WTC11 (cell line): ENCODE measurements at regions not wholly inside any gene's neighbourhood (a gene's known extent, or its start where the extent isn't known, plus 50 kb on each side); places are given as distances from the start of the nearest gene placed in this dataset.

ENCODE experiments used
- ATAC-seq: fragments of 200-7000 bp; cut with Tn5 transposase; 2 replicates; pipeline ENCODE4 v1.10.0; 2021; ENCODE audit warnings: mild to moderate bottlenecking, moderate library complexity
- CTCF ChIA-PET: fragments of 300-600 bp; sonication (Branson Sonifier 250); formaldehyde crosslinking; loops from one replicate; lab custom pipeline; 2021; ENCODE audit warnings: antibody characterized with exemption; lab: Charles Lee
- POLR2A ChIA-PET: fragments of 350-600 bp; sonication (Branson Sonifier 250); formaldehyde crosslinking; loops from one replicate; lab custom pipeline; 2021; ENCODE audit warnings: antibody characterized with exemption; lab: Charles Lee
- DNase-seq: peaks from one replicate; pipeline ENCODE4 v3.0.0; 2021; ENCODE audit warnings: low spot score
- H3K27ac Mint-ChIP-seq: 2 replicates; pipeline ENCODE4 v1.8.0; 2021; ENCODE audit warnings: mixed read lengths
- H3K27me3 Mint-ChIP-seq: 2 replicates; pipeline ENCODE4 v1.8.0; 2021; ENCODE audit warnings: low read depth, mild to moderate bottlenecking, moderate library complexity, mixed read lengths
- H3K36me3 Mint-ChIP-seq: 2 replicates; pipeline ENCODE4 v1.8.0; 2021; ENCODE audit warnings: mixed read lengths
- H3K4me1 Mint-ChIP-seq: 2 replicates; pipeline ENCODE4 v1.8.0; 2022; ENCODE audit warnings: mixed read lengths
- H3K4me3 Mint-ChIP-seq: 2 replicates; pipeline ENCODE4 v1.8.0; 2021; ENCODE audit warnings: mild to moderate bottlenecking, moderate library complexity, mixed read lengths
- H3K9me3 Mint-ChIP-seq: 2 replicates; pipeline ENCODE4 v1.8.0; 2021; ENCODE audit warnings: mixed read lengths
- CREB1 ChIP-seq: sonication (generic); formaldehyde crosslinking; IDR thresholded peaks from 2 replicates; pipeline ENCODE4 v1.8.0; 2023; ENCODE audit warnings: mild to moderate bottlenecking, missing genetic modification reagents
- CREM ChIP-seq: sonication (generic); formaldehyde crosslinking; IDR thresholded peaks from 2 replicates; pipeline ENCODE4 v1.8.1; 2022; ENCODE audit warnings: mild to moderate bottlenecking, missing genetic modification reagents, moderate library complexity
- GABPB1 ChIP-seq: sonication (generic); formaldehyde crosslinking; IDR thresholded peaks from 2 replicates; pipeline ENCODE4 v1.8.1; 2023; ENCODE audit warnings: mild to moderate bottlenecking, missing genetic modification reagents
- GTF2I ChIP-seq: fragments of 250-450 bp; sonication (Bioruptor Pico); conservative IDR thresholded peaks from 2 replicates; pipeline ENCODE4 v1.4.0; 2021; ENCODE audit warnings: mild to moderate bottlenecking
- IRF2 ChIP-seq: sonication (generic); formaldehyde crosslinking; IDR thresholded peaks from 2 replicates; pipeline ENCODE4 v1.8.0; 2022; ENCODE audit warnings: low read depth, missing genetic modification reagents, borderline replicate concordance
- JAZF1 ChIP-seq: fragments of 250-450 bp; sonication (Bioruptor Pico); IDR thresholded peaks from 2 replicates; pipeline ENCODE4 v1.9.0; 2021; ENCODE audit warnings: moderate library complexity, mild to moderate bottlenecking, inconsistent platforms
- PRRX2 ChIP-seq: fragments of 250-450 bp; sonication (Bioruptor Pico); IDR thresholded peaks from 2 replicates; pipeline ENCODE4 v1.8.0; 2021; ENCODE audit warnings: mild to moderate bottlenecking
- SMAD3 ChIP-seq: sonication (generic); formaldehyde crosslinking; IDR thresholded peaks from 2 replicates; pipeline ENCODE4 v1.8.0; 2022; ENCODE audit warnings: missing genetic modification reagents, mild to moderate bottlenecking, borderline replicate concordance
- ZNF317 ChIP-seq: sonication (generic); formaldehyde crosslinking; IDR thresholded peaks from 2 replicates; pipeline ENCODE4 v1.8.1; 2023; ENCODE audit warnings: low read depth, mild to moderate bottlenecking, moderate library complexity, missing genetic modification reagents, borderline replicate concordance
- ZNF423 ChIP-seq: fragments of 250-450 bp; sonication (Bioruptor Pico); IDR thresholded peaks from 2 replicates; pipeline ENCODE4 v2.1.2; 2022; ENCODE audit warnings: mild to moderate bottlenecking, moderate library complexity
- ZNF425 ChIP-seq: fragments of 250-450 bp; sonication (Bioruptor Pico); conservative IDR thresholded peaks from 2 replicates; pipeline ENCODE4 v1.9.0; 2021; ENCODE audit warnings: mild to moderate bottlenecking
- ZNF671 ChIP-seq: fragments of 250-450 bp; sonication (Bioruptor Pico); IDR thresholded peaks from 2 replicates; pipeline ENCODE4 v1.8.0; 2021; ENCODE audit warnings: mild to moderate bottlenecking
- TF ChIP-seq, protein P1 (sequence below): sonication (generic); formaldehyde crosslinking; conservative IDR thresholded peaks from 2 replicates; pipeline ENCODE4 v1.8.1; 2022; ENCODE audit warnings: mild to moderate bottlenecking, missing genetic modification reagents
- TF ChIP-seq, protein P2 (sequence below): sonication (generic); formaldehyde crosslinking; IDR thresholded peaks from 2 replicates; pipeline ENCODE4 v1.8.1; 2023; ENCODE audit warnings: mild to moderate bottlenecking, missing genetic modification reagents, borderline replicate concordance
- TF ChIP-seq, protein P3 (sequence below): sonication (generic); formaldehyde crosslinking; IDR thresholded peaks from 2 replicates; pipeline ENCODE4 v1.8.0; 2022; ENCODE audit warnings: missing genetic modification reagents
- TF ChIP-seq, protein P4 (sequence below): fragments of 250-450 bp; sonication (Bioruptor Pico); IDR thresholded peaks from 2 replicates; pipeline ENCODE4 v1.9.0; 2021; ENCODE audit warnings: moderate library complexity, mild to moderate bottlenecking, inconsistent platforms, borderline replicate concordance

- ChIA-PET POLR2A (no interaction called here), CTCF (no interaction called here)
- H3K4me1 Mint-ChIP-seq, result peaks cover 4% of the 10 kb centered on the region
- TF ChIP-seq, protein P1, sequence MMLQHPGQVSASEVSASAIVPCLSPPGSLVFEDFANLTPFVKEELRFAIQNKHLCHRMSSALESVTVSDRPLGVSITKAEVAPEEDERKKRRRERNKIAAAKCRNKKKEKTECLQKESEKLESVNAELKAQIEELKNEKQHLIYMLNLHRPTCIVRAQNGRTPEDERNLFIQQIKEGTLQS (CRISPR knock-in tag), result no peak
- TF ChIP-seq PRRX2 (CRISPR knock-in tag) (no peak), SMAD3 (no peak), ZNF425 (CRISPR knock-in tag) (no peak), CREM (CRISPR knock-in tag) (no peak), ZNF317 (CRISPR knock-in tag) (no peak)
- TF ChIP-seq, protein P2, sequence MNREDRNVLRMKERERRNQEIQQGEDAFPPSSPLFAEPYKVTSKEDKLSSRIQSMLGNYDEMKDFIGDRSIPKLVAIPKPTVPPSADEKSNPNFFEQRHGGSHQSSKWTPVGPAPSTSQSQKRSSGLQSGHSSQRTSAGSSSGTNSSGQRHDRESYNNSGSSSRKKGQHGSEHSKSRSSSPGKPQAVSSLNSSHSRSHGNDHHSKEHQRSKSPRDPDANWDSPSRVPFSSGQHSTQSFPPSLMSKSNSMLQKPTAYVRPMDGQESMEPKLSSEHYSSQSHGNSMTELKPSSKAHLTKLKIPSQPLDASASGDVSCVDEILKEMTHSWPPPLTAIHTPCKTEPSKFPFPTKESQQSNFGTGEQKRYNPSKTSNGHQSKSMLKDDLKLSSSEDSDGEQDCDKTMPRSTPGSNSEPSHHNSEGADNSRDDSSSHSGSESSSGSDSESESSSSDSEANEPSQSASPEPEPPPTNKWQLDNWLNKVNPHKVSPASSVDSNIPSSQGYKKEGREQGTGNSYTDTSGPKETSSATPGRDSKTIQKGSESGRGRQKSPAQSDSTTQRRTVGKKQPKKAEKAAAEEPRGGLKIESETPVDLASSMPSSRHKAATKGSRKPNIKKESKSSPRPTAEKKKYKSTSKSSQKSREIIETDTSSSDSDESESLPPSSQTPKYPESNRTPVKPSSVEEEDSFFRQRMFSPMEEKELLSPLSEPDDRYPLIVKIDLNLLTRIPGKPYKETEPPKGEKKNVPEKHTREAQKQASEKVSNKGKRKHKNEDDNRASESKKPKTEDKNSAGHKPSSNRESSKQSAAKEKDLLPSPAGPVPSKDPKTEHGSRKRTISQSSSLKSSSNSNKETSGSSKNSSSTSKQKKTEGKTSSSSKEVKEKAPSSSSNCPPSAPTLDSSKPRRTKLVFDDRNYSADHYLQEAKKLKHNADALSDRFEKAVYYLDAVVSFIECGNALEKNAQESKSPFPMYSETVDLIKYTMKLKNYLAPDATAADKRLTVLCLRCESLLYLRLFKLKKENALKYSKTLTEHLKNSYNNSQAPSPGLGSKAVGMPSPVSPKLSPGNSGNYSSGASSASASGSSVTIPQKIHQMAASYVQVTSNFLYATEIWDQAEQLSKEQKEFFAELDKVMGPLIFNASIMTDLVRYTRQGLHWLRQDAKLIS (CRISPR knock-in tag), result no peak
- no peaks in the 10 kb centered on the region for H3K36me3 Mint-ChIP-seq
- H3K27me3 Mint-ChIP-seq, result no peaks in the 10 kb centered on the region
- H3K4me3 Mint-ChIP-seq, result no peak overlapping the region
- DNase-seq (no peak), ATAC-seq (no peak)
- H3K27ac Mint-ChIP-seq, result no peak overlapping the region
- H3K9me3 Mint-ChIP-seq, result no peaks in the 10 kb centered on the region
Observed at GRCh38 chr2:18745431-18746272, 156.3 kb upstream of the NT5C1B start.

GRCh38 chr2:18741895-18742732 is 152.7 kb upstream of the NT5C1B start:
- Mint-ChIP-seq H3K36me3 (no peaks in the 10 kb centered on the region), H3K9me3 (no peaks in the 10 kb centered on the region), H3K27me3 (no peaks in the 10 kb centered on the region), H3K4me3 (no peak overlapping the region), H3K27ac (no peak overlapping the region), H3K4me1 (peaks cover 4% of the 10 kb centered on the region)
- DNase-seq, result no peak
- peak; percentile 69 for ATAC-seq
- TF ChIP-seq GTF2I (CRISPR knock-in tag) (no peak), IRF2 (CRISPR knock-in tag) (no peak), ZNF423 (no peak), CREB1 (CRISPR knock-in tag) (no peak), ZNF671 (no peak), GABPB1 (CRISPR knock-in tag) (no peak), JAZF1 (CRISPR knock-in tag) (no peak)
- TF ChIP-seq, protein P3, sequence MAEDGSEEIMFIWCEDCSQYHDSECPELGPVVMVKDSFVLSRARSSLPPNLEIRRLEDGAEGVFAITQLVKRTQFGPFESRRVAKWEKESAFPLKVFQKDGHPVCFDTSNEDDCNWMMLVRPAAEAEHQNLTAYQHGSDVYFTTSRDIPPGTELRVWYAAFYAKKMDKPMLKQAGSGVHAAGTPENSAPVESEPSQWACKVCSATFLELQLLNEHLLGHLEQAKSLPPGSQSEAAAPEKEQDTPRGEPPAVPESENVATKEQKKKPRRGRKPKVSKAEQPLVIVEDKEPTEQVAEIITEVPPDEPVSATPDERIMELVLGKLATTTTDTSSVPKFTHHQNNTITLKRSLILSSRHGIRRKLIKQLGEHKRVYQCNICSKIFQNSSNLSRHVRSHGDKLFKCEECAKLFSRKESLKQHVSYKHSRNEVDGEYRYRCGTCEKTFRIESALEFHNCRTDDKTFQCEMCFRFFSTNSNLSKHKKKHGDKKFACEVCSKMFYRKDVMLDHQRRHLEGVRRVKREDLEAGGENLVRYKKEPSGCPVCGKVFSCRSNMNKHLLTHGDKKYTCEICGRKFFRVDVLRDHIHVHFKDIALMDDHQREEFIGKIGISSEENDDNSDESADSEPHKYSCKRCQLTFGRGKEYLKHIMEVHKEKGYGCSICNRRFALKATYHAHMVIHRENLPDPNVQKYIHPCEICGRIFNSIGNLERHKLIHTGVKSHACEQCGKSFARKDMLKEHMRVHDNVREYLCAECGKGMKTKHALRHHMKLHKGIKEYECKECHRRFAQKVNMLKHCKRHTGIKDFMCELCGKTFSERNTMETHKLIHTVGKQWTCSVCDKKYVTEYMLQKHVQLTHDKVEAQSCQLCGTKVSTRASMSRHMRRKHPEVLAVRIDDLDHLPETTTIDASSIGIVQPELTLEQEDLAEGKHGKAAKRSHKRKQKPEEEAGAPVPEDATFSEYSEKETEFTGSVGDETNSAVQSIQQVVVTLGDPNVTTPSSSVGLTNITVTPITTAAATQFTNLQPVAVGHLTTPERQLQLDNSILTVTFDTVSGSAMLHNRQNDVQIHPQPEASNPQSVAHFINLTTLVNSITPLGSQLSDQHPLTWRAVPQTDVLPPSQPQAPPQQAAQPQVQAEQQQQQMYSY (CRISPR knock-in tag), result no peak
- TF ChIP-seq, protein P4, sequence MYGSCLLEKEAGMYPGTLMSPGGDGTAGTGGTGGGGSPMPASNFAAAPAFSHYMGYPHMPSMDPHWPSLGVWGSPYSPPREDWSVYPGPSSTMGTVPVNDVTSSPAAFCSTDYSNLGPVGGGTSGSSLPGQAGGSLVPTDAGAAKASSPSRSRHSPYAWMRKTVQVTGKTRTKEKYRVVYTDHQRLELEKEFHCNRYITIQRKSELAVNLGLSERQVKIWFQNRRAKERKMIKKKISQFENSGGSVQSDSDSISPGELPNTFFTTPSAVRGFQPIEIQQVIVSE (CRISPR knock-in tag), result no peak
- CTCF ChIA-PET, result interaction anchor here (0.8 to 2.2 kb wide), 5 partner anchors 52 to 617 kb away, joined by 3 to 27 read pairs (median 5); partner anchors contain the start of gene OSR1
- POLR2A ChIA-PET, result interaction anchor here (0.6 kb wide), 1 partner anchor 12 kb away, joined by 3 read pairs; no protein-coding TSS in a partner anchor
